ENCODE measurements at regions not wholly inside any gene's neighbourhood (a gene's known extent, or its start where the extent isn't known, plus 50 kb on each side); places are given as distances from the start of the nearest gene placed in this dataset.

- TF ChIP-seq ZNF511 (CRISPR knock-in tag; IDR thresholded peaks at IDR 0.05) (no peak), KHSRP (IDR thresholded peaks at IDR 0.05) (no peak)
These were observed 477.7 kb downstream of the BTBD3 start for GRCh38 chr20:12395353-12395752.
